ENCODE measurements at regions not wholly inside any gene's neighbourhood (a gene's known extent, or its start where the extent isn't known, plus 50 kb on each side); places are given as distances from the start of the nearest gene placed in this dataset.

- DNase-seq (ENCODE audit: low read depth), result no peak
- TF ChIP-seq CTCF (IDR thresholded peaks at IDR 0.05; ENCODE audit: insufficient read depth, low read depth, low read length, missing control alignments), result no peak
- H3K4me3 ChIP-seq (ENCODE audit: low read depth, low read length), result no peak overlapping the region
These were observed 281.4 kb downstream of the PABPC4L start for GRCh38 chr4:133920236-133920635.

- no peak for DNase-seq (ENCODE audit: low read depth)
- no peak overlapping the region for H3K4me3 ChIP-seq (ENCODE audit: low read depth, low read length)
- TF ChIP-seq CTCF (IDR thresholded peaks at IDR 0.05; ENCODE audit: insufficient read depth, low read depth, low read length, missing control alignments), result no peak
These were observed 291.4 kb downstream of the PABPC4L start for GRCh38 chr4:133910165-133910564.

DNA sequence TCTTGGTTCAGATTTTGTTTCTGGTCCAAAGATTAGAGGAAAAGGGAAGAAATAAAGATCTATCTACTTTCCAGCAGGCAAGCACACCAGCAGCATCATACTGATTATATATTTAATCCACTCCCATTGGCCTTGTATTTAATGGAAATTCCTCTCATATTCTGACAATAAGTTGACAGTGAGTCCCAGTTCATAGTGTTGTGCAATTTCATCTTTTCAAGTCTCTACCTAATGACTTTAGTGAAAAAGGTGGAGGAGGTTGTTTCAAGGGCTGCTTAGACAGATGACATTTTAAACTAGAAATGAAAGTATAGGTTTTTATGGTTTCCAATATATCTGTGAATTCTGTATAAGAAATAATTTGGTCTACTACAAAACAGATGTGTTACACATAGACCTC, 298.6 kb downstream of the PABPC4L start:
- no peak for DNase-seq (ENCODE audit: low read depth)
- no peak for TF ChIP-seq CTCF (IDR thresholded peaks at IDR 0.05; ENCODE audit: insufficient read depth, low read depth, low read length, missing control alignments)
- H3K4me3 ChIP-seq (ENCODE audit: low read depth, low read length), result no peak overlapping the region

- no peak overlapping the region for H3K4me3 ChIP-seq (ENCODE audit: low read depth, low read length)
- no peak for TF ChIP-seq CTCF (IDR thresholded peaks at IDR 0.05; ENCODE audit: insufficient read depth, low read depth, low read length, missing control alignments)
- no peak for DNase-seq (ENCODE audit: low read depth)
These were observed 310.6 kb downstream of the PABPC4L start for GRCh38 chr4:133891011-133891410.

DNA sequence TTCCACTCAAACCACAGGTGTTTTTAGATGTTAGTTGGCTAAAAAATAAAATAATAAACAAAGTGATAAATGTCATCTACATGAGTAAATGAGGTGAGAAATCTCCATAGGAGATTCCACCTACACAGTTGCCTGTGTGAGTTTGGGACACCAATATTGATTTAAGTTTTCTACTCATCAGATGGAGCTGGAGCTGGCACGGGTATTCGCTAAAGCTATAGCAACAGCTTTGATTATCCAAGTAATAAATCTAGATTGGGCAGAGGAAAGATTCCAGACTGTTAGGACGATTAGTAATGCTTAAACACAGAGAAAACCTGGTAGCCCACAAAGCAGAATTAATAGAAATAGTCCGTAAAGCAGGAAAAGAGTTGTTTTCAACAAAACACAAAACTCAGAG, 313.9 kb downstream of the PABPC4L start:
- DNase-seq (ENCODE audit: low read depth), result no peak
- TF ChIP-seq CTCF (IDR thresholded peaks at IDR 0.05; ENCODE audit: insufficient read depth, low read depth, low read length, missing control alignments), result no peak
- no peak overlapping the region for H3K4me3 ChIP-seq (ENCODE audit: low read depth, low read length)

DNA sequence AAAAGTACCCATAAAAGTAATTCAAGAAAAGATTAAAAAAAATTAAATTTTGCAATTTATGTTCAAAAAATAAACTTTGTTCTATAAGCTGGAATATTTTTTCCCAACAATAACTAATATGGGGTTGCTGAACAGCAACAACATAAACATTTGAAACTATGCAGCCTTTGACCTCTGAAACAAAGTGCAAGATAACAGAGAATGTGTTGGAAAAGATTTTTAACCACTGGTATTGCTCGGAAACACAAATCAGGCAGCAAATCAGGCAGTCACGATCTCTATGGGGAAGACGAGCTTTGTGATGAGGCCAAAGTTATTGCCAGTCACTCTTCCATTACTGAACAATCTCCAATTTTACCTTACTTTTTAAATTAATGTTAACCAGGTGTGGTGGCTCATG, 332.1 kb downstream of the PABPC4L start:
- no peak overlapping the region for H3K4me3 ChIP-seq (ENCODE audit: low read depth, low read length)
- TF ChIP-seq CTCF (IDR thresholded peaks at IDR 0.05; ENCODE audit: insufficient read depth, low read depth, low read length, missing control alignments), result no peak
- no peak for DNase-seq (ENCODE audit: low read depth)

DNA sequence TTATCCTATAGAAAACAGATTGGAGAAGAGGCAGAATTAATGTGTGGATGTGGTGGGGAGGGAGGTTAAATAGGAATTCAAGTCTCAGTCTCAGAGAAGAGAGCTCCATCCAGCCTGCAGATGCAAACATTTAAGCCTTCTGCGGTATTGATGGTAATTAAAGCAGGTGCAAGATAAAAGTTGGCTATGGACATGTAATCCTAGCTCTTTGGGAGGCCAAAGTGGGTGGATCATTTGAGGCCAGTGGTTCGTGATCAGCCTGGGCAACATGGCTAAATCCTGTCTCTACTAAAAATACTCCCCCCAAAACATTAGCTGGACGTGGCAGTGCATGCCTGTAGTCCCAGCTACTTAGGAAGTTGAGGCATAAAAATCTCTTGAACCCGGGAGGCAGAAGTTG, 332.7 kb downstream of the PABPC4L start:
- DNase-seq (ENCODE audit: low read depth), result no peak
- no peak for TF ChIP-seq CTCF (IDR thresholded peaks at IDR 0.05; ENCODE audit: insufficient read depth, low read depth, low read length, missing control alignments)
- no peak overlapping the region for H3K4me3 ChIP-seq (ENCODE audit: low read depth, low read length)

Data from GM12865 (cell line).